ENCODE measurements at regions not wholly inside any gene's neighbourhood (a gene's known extent, or its start where the extent isn't known, plus 50 kb on each side); places are given as distances from the start of the nearest gene placed in this dataset.

- Histone ChIP-seq H3K4ac (ENCODE audit: low read length) (no peak overlapping the region), H3K79me1 (ENCODE audit: low read depth, low read length) (no peaks in the 10 kb centered on the region), H3K23ac (ENCODE audit: low read depth, low read length, poor library complexity) (no peak overlapping the region), H3K14ac (ENCODE audit: low read length) (no peak overlapping the region), H3K9me3 (replicated peaks in 1 of 2; ENCODE audit: control insufficient read depth in 2 of 2, insufficient read depth in 1 of 2, low read depth in 1 of 2, low read length in 2 of 2) (no peaks in the 10 kb centered on the region), H2AK5ac (ENCODE audit: low read depth, low read length) (no peak overlapping the region), H2BK15ac (ENCODE audit: low read length) (no peak overlapping the region), H2AFZ (ENCODE audit: low read length) (no peak overlapping the region), H3K27me3 (ENCODE audit: control insufficient read depth in 3 of 3, insufficient read depth in 3 of 3, low read depth in 1 of 3, low read length in 3 of 3) (no peaks in the 10 kb centered on the region), H3K9ac (ENCODE audit: low read depth, low read length, poor library complexity) (no peak overlapping the region), H3K4me2 (ENCODE audit: insufficient read depth, low read length, poor library complexity, severe bottlenecking) (no peak overlapping the region), H4K8ac (ENCODE audit: low read depth, low read length) (no peak overlapping the region), H3K4me3 (ENCODE audit: low read length in 2 of 2) (no peak overlapping the region), H3K4me1 (ENCODE audit: control insufficient read depth in 2 of 2, insufficient read depth in 1 of 2, low read depth in 1 of 2, low read length in 2 of 2) (peaks cover 0 to 4% of the 10 kb centered on the region in 2 donors), H3K27ac (replicated peaks; ENCODE audit: low read length) (no peak overlapping the region), H3K18ac (ENCODE audit: low read length) (no peak overlapping the region), H2BK120ac (ENCODE audit: low read depth, low read length) (no peak overlapping the region), H3K36me3 (replicated peaks in 1 of 2; ENCODE audit: control insufficient read depth in 2 of 2, insufficient read depth in 2 of 2, low read length in 2 of 2) (no peaks in the 10 kb centered on the region), H2BK5ac (ENCODE audit: low read length) (no peak overlapping the region), H2BK12ac (ENCODE audit: low read length) (no peak overlapping the region), H4K91ac (ENCODE audit: low read depth, low read length, poor library complexity) (no peak overlapping the region)
- no CpG with 5 or more reads among the region's 5 CpGs for WGBS, 2 donors (ENCODE audit: extremely low coverage in 2 of 2, insufficient read length in 2 of 2, insufficient replicate concordance in 1 of 2)
- no peak for DNase-seq (ENCODE audit: low spot score)
These were observed 192.5 kb upstream of the MCHR2 start for GRCh38 chr6:100186552-100186951.

- no CpG with 5 or more reads among the region's 3 CpGs for WGBS, 2 donors (ENCODE audit: extremely low coverage in 2 of 2, insufficient read length in 2 of 2, insufficient replicate concordance in 1 of 2)
- no peaks in the 10 kb centered on the region for H3K27me3 ChIP-seq (ENCODE audit: control insufficient read depth in 3 of 3, insufficient read depth in 3 of 3, low read depth in 1 of 3, low read length in 3 of 3)
- H2AK5ac ChIP-seq (ENCODE audit: low read depth, low read length): no peak overlapping the region
- no peak overlapping the region for H3K27ac ChIP-seq (replicated peaks; ENCODE audit: low read length)
- no peak overlapping the region for H2BK120ac ChIP-seq (ENCODE audit: low read depth, low read length)
- no peaks in the 10 kb centered on the region for H3K79me1 ChIP-seq (ENCODE audit: low read depth, low read length)
- H3K9me3 ChIP-seq (replicated peaks in 1 of 2; ENCODE audit: control insufficient read depth in 2 of 2, insufficient read depth in 1 of 2, low read depth in 1 of 2, low read length in 2 of 2): no peaks in the 10 kb centered on the region
- H3K4me1 ChIP-seq (ENCODE audit: control insufficient read depth in 2 of 2, insufficient read depth in 1 of 2, low read depth in 1 of 2, low read length in 2 of 2): peaks cover 0 to 4% of the 10 kb centered on the region in 2 donors
- H2BK15ac ChIP-seq (ENCODE audit: low read length): no peak overlapping the region
- no peak overlapping the region for H4K8ac ChIP-seq (ENCODE audit: low read depth, low read length)
- no peak overlapping the region for H3K4me3 ChIP-seq (ENCODE audit: low read length in 2 of 2)
- no peak overlapping the region for H3K23ac ChIP-seq (ENCODE audit: low read depth, low read length, poor library complexity)
- no peak for DNase-seq (ENCODE audit: low spot score)
- no peaks in the 10 kb centered on the region for H3K36me3 ChIP-seq (replicated peaks in 1 of 2; ENCODE audit: control insufficient read depth in 2 of 2, insufficient read depth in 2 of 2, low read length in 2 of 2)
- H2AFZ ChIP-seq (ENCODE audit: low read length): no peak overlapping the region
- H3K4me2 ChIP-seq (ENCODE audit: insufficient read depth, low read length, poor library complexity, severe bottlenecking): no peak overlapping the region
- no peak overlapping the region for H4K91ac ChIP-seq (ENCODE audit: low read depth, low read length, poor library complexity)
- H3K14ac ChIP-seq (ENCODE audit: low read length): no peak overlapping the region
- H2BK5ac ChIP-seq (ENCODE audit: low read length): no peak overlapping the region
- no peak overlapping the region for H2BK12ac ChIP-seq (ENCODE audit: low read length)
- H3K18ac ChIP-seq (ENCODE audit: low read length): no peak overlapping the region
- no peak overlapping the region for H3K4ac ChIP-seq (ENCODE audit: low read length)
- no peak overlapping the region for H3K9ac ChIP-seq (ENCODE audit: low read depth, low read length, poor library complexity)
These were observed 191.6 kb upstream of the MCHR2 start for GRCh38 chr6:100185615-100186014.

- Histone ChIP-seq H3K4me1 (ENCODE audit: control insufficient read depth in 2 of 2, insufficient read depth in 1 of 2, low read depth in 1 of 2, low read length in 2 of 2) (peaks cover 0 to 4% of the 10 kb centered on the region in 2 donors), H3K23ac (ENCODE audit: low read depth, low read length, poor library complexity) (no peak overlapping the region), H2BK12ac (ENCODE audit: low read length) (no peak overlapping the region), H3K36me3 (replicated peaks in 1 of 2; ENCODE audit: control insufficient read depth in 2 of 2, insufficient read depth in 2 of 2, low read length in 2 of 2) (no peaks in the 10 kb centered on the region), H3K79me1 (ENCODE audit: low read depth, low read length) (no peaks in the 10 kb centered on the region), H2BK5ac (ENCODE audit: low read length) (no peak overlapping the region), H3K4me2 (ENCODE audit: insufficient read depth, low read length, poor library complexity, severe bottlenecking) (no peak overlapping the region), H3K4me3 (ENCODE audit: low read length in 2 of 2) (no peak overlapping the region), H3K4ac (ENCODE audit: low read length) (no peak overlapping the region), H3K18ac (ENCODE audit: low read length) (no peak overlapping the region), H3K27me3 (ENCODE audit: control insufficient read depth in 3 of 3, insufficient read depth in 3 of 3, low read depth in 1 of 3, low read length in 3 of 3) (no peaks in the 10 kb centered on the region), H3K9me3 (replicated peaks in 1 of 2; ENCODE audit: control insufficient read depth in 2 of 2, insufficient read depth in 1 of 2, low read depth in 1 of 2, low read length in 2 of 2) (no peaks in the 10 kb centered on the region), H3K27ac (replicated peaks; ENCODE audit: low read length) (no peak overlapping the region), H2AFZ (ENCODE audit: low read length) (no peak overlapping the region), H3K9ac (ENCODE audit: low read depth, low read length, poor library complexity) (no peak overlapping the region), H4K8ac (ENCODE audit: low read depth, low read length) (no peak overlapping the region), H3K14ac (ENCODE audit: low read length) (no peak overlapping the region), H4K91ac (ENCODE audit: low read depth, low read length, poor library complexity) (no peak overlapping the region), H2BK120ac (ENCODE audit: low read depth, low read length) (no peak overlapping the region), H2BK15ac (ENCODE audit: low read length) (no peak overlapping the region), H2AK5ac (ENCODE audit: low read depth, low read length) (no peak overlapping the region)
- WGBS, 2 donors (ENCODE audit: extremely low coverage in 2 of 2, insufficient read length in 2 of 2, insufficient replicate concordance in 1 of 2): no CpG with 5 or more reads among the region's 3 CpGs
- no peak for DNase-seq (ENCODE audit: low spot score)
These were observed 190.4 kb upstream of the MCHR2 start for GRCh38 chr6:100184473-100184872.

- Histone ChIP-seq H3K18ac (ENCODE audit: low read length) (no peak overlapping the region), H3K27me3 (ENCODE audit: control insufficient read depth in 3 of 3, insufficient read depth in 3 of 3, low read depth in 1 of 3, low read length in 3 of 3) (no peaks in the 10 kb centered on the region), H2BK15ac (ENCODE audit: low read length) (no peak overlapping the region), H3K4me3 (ENCODE audit: low read length in 2 of 2) (no peak overlapping the region), H2BK12ac (ENCODE audit: low read length) (no peak overlapping the region), H3K23ac (ENCODE audit: low read depth, low read length, poor library complexity) (no peak overlapping the region), H3K79me1 (ENCODE audit: low read depth, low read length) (no peaks in the 10 kb centered on the region), H3K9ac (ENCODE audit: low read depth, low read length, poor library complexity) (no peak overlapping the region), H3K4me1 (ENCODE audit: control insufficient read depth in 2 of 2, insufficient read depth in 1 of 2, low read depth in 1 of 2, low read length in 2 of 2) (peaks cover 0 to 7% of the 10 kb centered on the region in 2 donors), H2BK5ac (ENCODE audit: low read length) (no peak overlapping the region), H2BK120ac (ENCODE audit: low read depth, low read length) (no peak overlapping the region), H3K14ac (ENCODE audit: low read length) (no peak overlapping the region), H3K4ac (ENCODE audit: low read length) (no peak overlapping the region), H2AK5ac (ENCODE audit: low read depth, low read length) (no peak overlapping the region), H4K8ac (ENCODE audit: low read depth, low read length) (no peak overlapping the region), H3K27ac (replicated peaks; ENCODE audit: low read length) (no peak overlapping the region), H4K91ac (ENCODE audit: low read depth, low read length, poor library complexity) (no peak overlapping the region), H3K36me3 (replicated peaks in 1 of 2; ENCODE audit: control insufficient read depth in 2 of 2, insufficient read depth in 2 of 2, low read length in 2 of 2) (no peaks in the 10 kb centered on the region), H2AFZ (ENCODE audit: low read length) (no peak overlapping the region), H3K9me3 (replicated peaks in 1 of 2; ENCODE audit: control insufficient read depth in 2 of 2, insufficient read depth in 1 of 2, low read depth in 1 of 2, low read length in 2 of 2) (no peaks in the 10 kb centered on the region), H3K4me2 (ENCODE audit: insufficient read depth, low read length, poor library complexity, severe bottlenecking) (no peak overlapping the region)
- WGBS, 2 donors (ENCODE audit: extremely low coverage in 2 of 2, insufficient read length in 2 of 2, insufficient replicate concordance in 1 of 2): no CpG with 5 or more reads among the region's 1 CpG
- no peak for DNase-seq (ENCODE audit: low spot score)
These were observed 188.3 kb upstream of the MCHR2 start for GRCh38 chr6:100182313-100182712.

All from neuronal stem cell (in vitro differentiated cells).